Neural progenitor cell (in vitro differentiated cells): ENCODE measurements at regions not wholly inside any gene's neighbourhood (a gene's known extent, or its start where the extent isn't known, plus 50 kb on each side); places are given as distances from the start of the nearest gene placed in this dataset.

Experiments used
- DNase-seq: peaks from one replicate; pipeline ENCODE4 v3.0.0-alpha.2; 2016; ENCODE audit warnings: low spot score
- H2AFZ ChIP-seq: fragments of 200-600 bp; sonication (generic); replicated peaks from 2 replicates; pipeline ENCODE4 v1.6.1; 2016; ENCODE audit warnings: antibody characterized with exemption
- H3F3A ChIP-seq: fragments of 200-600 bp; sonication (generic); 2 replicates; pipeline ENCODE4 v1.6.1; 2016; ENCODE audit warnings: antibody characterized with exemption, low read depth
- H3K27ac ChIP-seq: fragments of 200-600 bp; sonication (generic); 2 replicates; pipeline ENCODE4 v1.5.1; 2016; ENCODE audit warnings: mild to moderate bottlenecking
- H3K27me3 ChIP-seq: fragments of 200-600 bp; sonication (generic); 2 replicates; pipeline ENCODE4 v1.6.1; 2016; ENCODE audit warnings: mild to moderate bottlenecking, moderate library complexity
- H3K36me3 ChIP-seq: fragments of 200-600 bp; sonication (generic); 2 replicates; pipeline ENCODE4 v1.5.1; 2016
- H3K4me1 ChIP-seq: fragments of 200-600 bp; sonication (generic); 2 replicates; pipeline ENCODE4 v1.6.1; 2016; ENCODE audit warnings: mixed run types
- H3K4me2 ChIP-seq: fragments of 200-600 bp; sonication (generic); 2 replicates; pipeline ENCODE4 v1.6.1; 2016
- H3K4me3 ChIP-seq: fragments of 200-600 bp; sonication (generic); 2 replicates; pipeline ENCODE4 v1.5.1; 2016
- H3K79me2 ChIP-seq: fragments of 200-600 bp; sonication (generic); 2 replicates; pipeline ENCODE4 v1.6.1; 2016; ENCODE audit warnings: low read depth
- H3K9ac ChIP-seq: fragments of 200-600 bp; sonication (generic); 2 replicates; pipeline ENCODE4 v1.6.1; 2016
- H3K9me3 ChIP-seq: fragments of 200-600 bp; sonication (generic); 2 replicates; pipeline ENCODE4 v1.5.1; 2016; ENCODE audit warnings: low read depth
- H4K20me1 ChIP-seq: fragments of 200-600 bp; sonication (generic); 2 replicates; pipeline ENCODE4 v1.6.1; 2016; ENCODE audit warnings: low read depth
- H3K27ac Mint-ChIP-seq: 3 replicates; pipeline ENCODE4 v1.8.0; 2021; ENCODE audit warnings: mixed read lengths
- H3K27me3 Mint-ChIP-seq: 2 replicates; pipeline ENCODE4 v1.8.0; 2022; ENCODE audit warnings: low read depth, mild to moderate bottlenecking, inconsistent platforms, moderate library complexity, mixed read lengths; ENCODE audit not compliant: insufficient read depth
- H3K36me3 Mint-ChIP-seq: 3 replicates; pipeline ENCODE4 v1.8.0; 2021; ENCODE audit warnings: mixed read lengths
- H3K4me1 Mint-ChIP-seq: 3 replicates; pipeline ENCODE4 v1.8.0; 2021; ENCODE audit warnings: mixed read lengths
- H3K4me3 Mint-ChIP-seq: 3 replicates; pipeline ENCODE4 v1.8.0; 2021; ENCODE audit warnings: mild to moderate bottlenecking, moderate library complexity, mixed read lengths
- H3K9me3 Mint-ChIP-seq: 3 replicates; pipeline ENCODE4 v1.8.0; 2020; ENCODE audit warnings: mixed read lengths
- CTCF ChIP-seq: fragments of 200-600 bp; sonication (generic); IDR thresholded peaks from 2 replicates; pipeline ENCODE4 v1.5.1; 2017; ENCODE audit warnings: antibody characterized with exemption, mild to moderate bottlenecking
- EZH2 ChIP-seq: fragments of 200-600 bp; sonication (generic); IDR thresholded peaks from 2 replicates; pipeline ENCODE4 v1.6.1; 2017; ENCODE audit warnings: antibody characterized with exemption, mild to moderate bottlenecking, moderate library complexity
- EZH2phosphoT487 ChIP-seq: fragments of 200-600 bp; sonication (generic); IDR thresholded peaks from 2 replicates; pipeline ENCODE4 v1.6.1; 2017; ENCODE audit warnings: antibody characterized with exemption

- no peaks in the 10 kb centered on the region for H3K9me3 ChIP-seq
- no peak overlapping the region for H3K4me3 ChIP-seq
- H3K36me3 ChIP-seq: no peaks in the 10 kb centered on the region
- no peak for DNase-seq
- no peak overlapping the region for H3K9ac ChIP-seq
- no peaks in the 10 kb centered on the region for H3K79me2 ChIP-seq
- no peak overlapping the region for H3K4me2 ChIP-seq
- TF ChIP-seq CTCF: no peak
- TF ChIP-seq EZH2phosphoT487: no peak
- TF ChIP-seq EZH2: no peak
- no peaks in the 10 kb centered on the region for H4K20me1 ChIP-seq
- no peaks in the 10 kb centered on the region for H3K27me3 ChIP-seq
- H3F3A ChIP-seq: no peaks in the 10 kb centered on the region
- Mint-ChIP-seq H3K9me3 (no peaks in the 10 kb centered on the region), H3K27ac (no peak overlapping the region), H3K4me1 (no peaks in the 10 kb centered on the region), H3K36me3 (no peaks in the 10 kb centered on the region), H3K27me3 (peaks cover 3% of the 10 kb centered on the region), H3K4me3 (no peak overlapping the region)
- H3K27ac ChIP-seq: no peak overlapping the region
- no peak overlapping the region for H2AFZ ChIP-seq
- no peaks in the 10 kb centered on the region for H3K4me1 ChIP-seq
Observed at GRCh38 chr17:68704871-68705713, 103.9 kb upstream of the FAM20A start.

GRCh38 chr17:68701046-68701445, 99.9 kb upstream of the FAM20A start:
- Histone ChIP-seq H3K9me3 (no peaks in the 10 kb centered on the region), H3K27ac (no peak overlapping the region), H3F3A (no peaks in the 10 kb centered on the region), H4K20me1 (no peaks in the 10 kb centered on the region), H3K4me2 (no peak overlapping the region), H3K9ac (no peak overlapping the region), H3K4me3 (no peak overlapping the region), H3K27me3 (no peaks in the 10 kb centered on the region), H3K4me1 (no peaks in the 10 kb centered on the region), H3K79me2 (no peaks in the 10 kb centered on the region), H3K36me3 (no peaks in the 10 kb centered on the region), H2AFZ (no peak overlapping the region)
- Mint-ChIP-seq H3K36me3 (no peaks in the 10 kb centered on the region), H3K4me1 (no peaks in the 10 kb centered on the region), H3K9me3 (no peaks in the 10 kb centered on the region), H3K4me3 (no peak overlapping the region), H3K27ac (no peak overlapping the region), H3K27me3 (peaks cover 5% of the 10 kb centered on the region)
- TF ChIP-seq CTCF: no peak
- TF ChIP-seq EZH2: no peak
- no peak for TF ChIP-seq EZH2phosphoT487
- no peak for DNase-seq

GRCh38 chr17:68700421-68700820, 99.3 kb upstream of the FAM20A start:
- DNase-seq: no peak
- H3K79me2 ChIP-seq: no peaks in the 10 kb centered on the region
- H3K27me3 ChIP-seq: no peaks in the 10 kb centered on the region
- Mint-ChIP-seq H3K27ac (no peak overlapping the region), H3K36me3 (no peaks in the 10 kb centered on the region), H3K4me1 (peaks cover 3% of the 10 kb centered on the region), H3K4me3 (no peak overlapping the region), H3K9me3 (peaks cover 2% of the 10 kb centered on the region), H3K27me3 (peaks cover 7% of the 10 kb centered on the region)
- H4K20me1 ChIP-seq: no peaks in the 10 kb centered on the region
- no peak for TF ChIP-seq CTCF
- TF ChIP-seq EZH2phosphoT487: no peak
- no peak for TF ChIP-seq EZH2
- H3K9ac ChIP-seq: no peak overlapping the region
- no peaks in the 10 kb centered on the region for H3K4me1 ChIP-seq
- H3K27ac ChIP-seq: no peak overlapping the region
- no peaks in the 10 kb centered on the region for H3K36me3 ChIP-seq
- H3K4me2 ChIP-seq: no peak overlapping the region
- no peaks in the 10 kb centered on the region for H3F3A ChIP-seq
- no peaks in the 10 kb centered on the region for H3K9me3 ChIP-seq
- H2AFZ ChIP-seq: no peak overlapping the region
- H3K4me3 ChIP-seq: no peak overlapping the region
